ENCODE measurements at regions not wholly inside any gene's neighbourhood (a gene's known extent, or its start where the extent isn't known, plus 50 kb on each side); places are given as distances from the start of the nearest gene placed in this dataset.

DNA sequence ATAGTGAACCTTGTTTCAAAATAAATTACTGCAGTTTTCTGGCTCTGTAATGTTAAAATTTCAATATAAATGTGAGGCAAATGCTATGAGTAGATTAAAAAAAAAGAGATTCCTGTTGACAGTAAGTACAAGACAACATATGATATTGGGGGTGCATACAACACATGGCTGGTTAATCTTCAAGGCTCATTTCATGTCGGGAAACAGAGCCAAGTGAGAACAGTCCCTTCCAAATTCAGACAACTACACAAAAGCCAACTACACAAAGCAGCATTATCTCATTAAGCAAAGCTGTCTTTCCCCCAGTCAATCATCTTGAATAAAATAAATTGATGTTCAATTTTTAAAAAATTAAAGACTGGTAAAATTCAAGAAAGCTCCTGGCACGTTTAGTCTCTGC, 549.2 kb downstream of the CCDC85A start:
- TF ChIP-seq CTCF (IDR thresholded peaks at IDR 0.05) = no peak
- H2AFZ ChIP-seq = no peak overlapping the region
- no peaks in the 10 kb centered on the region for H3K9me3 ChIP-seq (ENCODE audit: control insufficient read depth, low read length)
- H3K79me2 ChIP-seq = no peaks in the 10 kb centered on the region
- H3K27me3 ChIP-seq (ENCODE audit: control insufficient read depth, insufficient read depth, low read length) = no peaks in the 10 kb centered on the region
- no peak overlapping the region for H3K4me3 ChIP-seq (ENCODE audit: low read depth, low read length)
- H3K4me2 ChIP-seq (ENCODE audit: low read length) = no peak overlapping the region
- no peaks in the 10 kb centered on the region for H3K36me3 ChIP-seq (ENCODE audit: control insufficient read depth, insufficient read depth, low read length)
- no peaks in the 10 kb centered on the region for H3K4me1 ChIP-seq
- H3K9ac ChIP-seq = no peak overlapping the region
- no peak overlapping the region for H3K27ac ChIP-seq

DNA sequence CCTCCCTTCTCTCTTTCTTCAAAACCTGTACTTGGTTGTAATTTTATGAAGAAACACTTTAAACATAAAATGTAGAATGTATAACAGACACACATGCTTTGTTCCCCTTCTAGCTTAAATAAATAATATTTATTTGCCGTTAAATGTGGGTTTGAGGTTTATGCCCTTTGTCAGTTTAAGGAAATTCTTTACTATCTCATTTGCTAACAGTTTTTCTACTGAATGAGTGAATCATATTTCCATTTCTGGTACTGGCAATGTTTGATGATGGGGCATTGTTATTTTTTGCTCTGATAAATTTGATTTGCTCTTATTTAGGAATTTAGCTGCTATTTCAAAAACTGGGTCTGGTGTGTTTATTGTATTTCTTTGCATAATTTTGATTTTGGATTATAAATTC, 555.6 kb downstream of the CCDC85A start:
- H3K27ac ChIP-seq = no peak overlapping the region
- H3K79me2 ChIP-seq = no peaks in the 10 kb centered on the region
- no peak overlapping the region for H2AFZ ChIP-seq
- no peak for TF ChIP-seq CTCF (IDR thresholded peaks at IDR 0.05)
- no peaks in the 10 kb centered on the region for H3K27me3 ChIP-seq (ENCODE audit: control insufficient read depth, insufficient read depth, low read length)
- no peak overlapping the region for H3K4me3 ChIP-seq (ENCODE audit: low read depth, low read length)
- no peak overlapping the region for H3K4me2 ChIP-seq (ENCODE audit: low read length)
- no peaks in the 10 kb centered on the region for H3K4me1 ChIP-seq
- H3K9me3 ChIP-seq (ENCODE audit: control insufficient read depth, low read length) = no peaks in the 10 kb centered on the region
- H3K36me3 ChIP-seq (ENCODE audit: control insufficient read depth, insufficient read depth, low read length) = no peaks in the 10 kb centered on the region
- H3K9ac ChIP-seq = no peak overlapping the region

- no peaks in the 10 kb centered on the region for H3K9me3 ChIP-seq (ENCODE audit: control insufficient read depth, low read length)
- H3K4me1 ChIP-seq = no peaks in the 10 kb centered on the region
- H3K27ac ChIP-seq = no peak overlapping the region
- no peak for TF ChIP-seq CTCF (IDR thresholded peaks at IDR 0.05)
- H3K4me3 ChIP-seq (ENCODE audit: low read depth, low read length) = no peak overlapping the region
- no peaks in the 10 kb centered on the region for H3K79me2 ChIP-seq
- H2AFZ ChIP-seq = no peak overlapping the region
- H3K9ac ChIP-seq = no peak overlapping the region
- H3K36me3 ChIP-seq (ENCODE audit: control insufficient read depth, insufficient read depth, low read length) = no peaks in the 10 kb centered on the region
- H3K4me2 ChIP-seq (ENCODE audit: low read length) = no peak overlapping the region
- H3K27me3 ChIP-seq (ENCODE audit: control insufficient read depth, insufficient read depth, low read length) = no peaks in the 10 kb centered on the region
Observed at GRCh38 chr2:56741601-56742102, 557.9 kb downstream of the CCDC85A start.

- Histone ChIP-seq H3K4me3 (ENCODE audit: low read depth, low read length) (no peak overlapping the region), H3K36me3 (ENCODE audit: control insufficient read depth, insufficient read depth, low read length) (no peaks in the 10 kb centered on the region), H3K27me3 (ENCODE audit: control insufficient read depth, insufficient read depth, low read length) (no peaks in the 10 kb centered on the region), H3K9ac (no peak overlapping the region), H3K9me3 (ENCODE audit: control insufficient read depth, low read length) (no peaks in the 10 kb centered on the region), H3K79me2 (no peaks in the 10 kb centered on the region), H3K4me2 (ENCODE audit: low read length) (no peak overlapping the region), H3K27ac (no peak overlapping the region), H3K4me1 (no peaks in the 10 kb centered on the region), H2AFZ (no peak overlapping the region)
- TF ChIP-seq CTCF (IDR thresholded peaks at IDR 0.05) = no peak
Observed at GRCh38 chr2:56743807-56744206, 560.0 kb downstream of the CCDC85A start.

DNA sequence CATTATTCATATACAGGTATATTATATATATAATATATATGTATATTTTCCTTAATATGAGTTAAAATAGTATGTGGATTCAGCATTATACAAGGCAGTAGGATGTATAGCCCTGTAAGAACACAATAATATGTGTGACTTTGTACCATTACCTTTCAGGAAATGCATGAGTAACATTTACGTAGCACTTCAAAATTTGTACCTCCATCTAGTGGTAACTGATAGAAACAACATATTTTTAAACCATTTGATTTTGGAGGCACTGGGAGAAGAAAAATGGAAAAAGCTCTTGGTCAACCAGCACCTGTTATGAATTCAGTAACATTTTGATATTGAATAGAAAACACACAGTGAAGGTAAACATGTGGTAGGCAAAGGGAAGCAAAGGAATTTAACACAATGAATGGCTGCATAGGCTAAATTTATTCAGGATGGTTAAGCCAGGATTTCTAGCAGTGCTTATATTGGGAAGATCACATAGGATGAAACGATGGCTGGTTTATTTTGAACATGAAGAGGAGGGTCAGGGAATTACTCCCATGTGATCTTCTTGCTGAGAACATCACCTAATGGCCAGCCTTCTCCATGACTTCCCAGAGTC, 565.5 kb downstream of the CCDC85A start:
- TF ChIP-seq CTCF (IDR thresholded peaks at IDR 0.05) = peak; percentile 31
- H3K27ac ChIP-seq = no peak overlapping the region

More for the DNA sequence above, 565.5 kb downstream of the CCDC85A start:
- Histone ChIP-seq H3K4me2 (ENCODE audit: low read length) (no peak overlapping the region), H2AFZ (no peak overlapping the region), H3K36me3 (ENCODE audit: control insufficient read depth, insufficient read depth, low read length) (no peaks in the 10 kb centered on the region), H3K4me1 (no peaks in the 10 kb centered on the region), H3K27me3 (ENCODE audit: control insufficient read depth, insufficient read depth, low read length) (no peaks in the 10 kb centered on the region), H3K9ac (no peak overlapping the region), H3K4me3 (ENCODE audit: low read depth, low read length) (no peak overlapping the region), H3K79me2 (no peaks in the 10 kb centered on the region), H3K9me3 (ENCODE audit: control insufficient read depth, low read length) (no peaks in the 10 kb centered on the region)

Data from parathyroid adenoma (tissue), 2 donors.